Mucosa of stomach (tissue), 1 donor: ENCODE measurements at regions not wholly inside any gene's neighbourhood (a gene's known extent, or its start where the extent isn't known, plus 50 kb on each side); places are given as distances from the start of the nearest gene placed in this dataset.

Experiments
- H3K27me3 ChIP-seq: one replicate; pipeline ENCODE4 v1.7.0; 2013; ENCODE audit warnings: mild to moderate bottlenecking, low read length; ENCODE audit not compliant: control insufficient read depth, insufficient read depth
- H3K36me3 ChIP-seq: one replicate; pipeline ENCODE4 v1.7.0; 2013; ENCODE audit warnings: low read length; ENCODE audit not compliant: control insufficient read depth, insufficient read depth
- H3K4me1 ChIP-seq: one replicate; pipeline ENCODE4 v1.7.0; 2013; ENCODE audit warnings: mild to moderate bottlenecking, low read length; ENCODE audit not compliant: control insufficient read depth, insufficient read depth
- H3K4me3 ChIP-seq: one replicate; pipeline ENCODE4 v1.7.0; 2013; ENCODE audit warnings: low read length
- H3K9ac ChIP-seq: one replicate; pipeline ENCODE4 v1.7.0; 2013; ENCODE audit warnings: mild to moderate bottlenecking, low read length, moderate library complexity
- H3K9me3 ChIP-seq: one replicate; pipeline ENCODE4 v1.7.0; 2013; ENCODE audit warnings: mild to moderate bottlenecking, low read length, moderate library complexity; ENCODE audit not compliant: control insufficient read depth
- donor health status: Pancreatic carcinoma.

DNA sequence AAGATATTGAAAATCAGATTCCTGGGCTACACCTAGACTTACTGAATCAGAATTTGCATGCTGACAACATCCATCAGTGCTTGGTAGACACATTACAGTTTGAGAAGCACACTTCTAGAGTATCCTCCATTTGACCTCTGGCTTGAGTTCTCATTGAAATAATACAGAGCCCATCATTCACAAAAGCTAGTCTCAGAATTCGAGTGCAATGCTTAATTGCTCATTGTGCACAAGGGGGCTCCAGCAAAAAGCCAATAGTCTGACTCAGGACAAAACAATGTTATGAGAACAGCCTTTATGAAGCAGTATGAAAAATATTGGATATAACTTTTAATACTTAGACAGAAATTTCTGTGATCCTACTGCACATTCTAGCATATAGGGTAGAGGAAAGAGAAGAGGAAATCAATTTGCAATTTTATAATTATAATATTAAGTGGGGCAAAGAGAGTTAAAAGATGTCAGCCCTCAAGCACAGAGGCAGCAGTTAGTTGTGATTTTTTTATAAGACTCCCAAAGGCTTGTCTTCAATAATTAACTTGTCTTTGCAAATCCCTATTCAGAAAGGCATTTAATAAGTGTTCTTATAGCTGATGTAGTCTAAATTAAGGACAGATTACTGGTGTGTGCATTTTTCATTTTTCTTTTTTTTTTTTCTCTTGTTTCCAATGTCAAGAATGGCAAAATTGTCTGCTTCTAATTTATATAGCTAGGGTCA lies 105.8 kb upstream of the ANK3 start:
- Histone ChIP-seq H3K4me3 (no peak overlapping the region), H3K36me3 (no peaks in the 10 kb centered on the region), H3K27me3 (no peaks in the 10 kb centered on the region), H3K9ac (no peak overlapping the region), H3K9me3 (no peaks in the 10 kb centered on the region), H3K4me1 (no peaks in the 10 kb centered on the region)

DNA sequence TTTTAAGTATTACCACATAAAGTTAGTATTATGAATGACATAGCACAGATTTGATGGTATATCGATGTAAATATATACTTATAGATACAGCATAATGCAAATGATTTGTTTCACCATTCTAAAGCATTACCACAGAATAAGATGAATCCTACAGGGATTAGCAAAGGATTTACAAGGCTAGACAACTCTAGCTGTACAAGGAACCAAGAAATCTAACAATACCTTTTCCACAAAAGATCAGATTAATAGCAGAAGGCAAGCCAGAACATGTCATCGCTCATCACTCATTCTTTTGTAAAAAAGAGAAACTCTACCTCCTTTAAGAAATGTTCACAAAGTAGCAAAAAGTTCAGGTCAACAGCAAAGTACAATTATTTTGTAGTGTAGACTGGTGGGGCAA lies 105.1 kb upstream of the ANK3 start:
- Histone ChIP-seq H3K4me1 (no peaks in the 10 kb centered on the region), H3K4me3 (no peak overlapping the region), H3K9ac (no peak overlapping the region), H3K27me3 (no peaks in the 10 kb centered on the region), H3K9me3 (no peaks in the 10 kb centered on the region), H3K36me3 (no peaks in the 10 kb centered on the region)

DNA sequence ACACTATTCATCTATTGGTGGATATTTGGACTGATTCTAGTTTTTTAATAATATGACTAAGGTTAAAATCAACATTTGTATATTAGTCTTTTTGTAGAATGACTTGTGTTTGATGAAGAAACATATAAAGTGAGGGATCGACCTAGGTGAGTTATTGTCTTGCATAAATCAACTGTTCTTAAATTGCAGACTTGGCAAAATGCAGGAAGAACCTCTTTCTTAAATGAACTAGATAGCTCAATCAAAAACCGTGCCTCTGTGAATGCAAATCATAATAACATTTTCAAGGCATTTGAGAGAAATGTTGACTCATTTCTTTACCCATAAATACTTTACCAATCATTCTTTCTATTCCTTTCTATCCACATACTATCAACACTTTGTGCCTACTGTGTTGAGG lies 101.5 kb upstream of the ANK3 start:
- no peak overlapping the region for H3K9ac ChIP-seq
- H3K4me1 ChIP-seq = no peaks in the 10 kb centered on the region
- no peaks in the 10 kb centered on the region for H3K27me3 ChIP-seq
- no peaks in the 10 kb centered on the region for H3K36me3 ChIP-seq
- H3K9me3 ChIP-seq = no peaks in the 10 kb centered on the region
- H3K4me3 ChIP-seq = no peak overlapping the region

DNA sequence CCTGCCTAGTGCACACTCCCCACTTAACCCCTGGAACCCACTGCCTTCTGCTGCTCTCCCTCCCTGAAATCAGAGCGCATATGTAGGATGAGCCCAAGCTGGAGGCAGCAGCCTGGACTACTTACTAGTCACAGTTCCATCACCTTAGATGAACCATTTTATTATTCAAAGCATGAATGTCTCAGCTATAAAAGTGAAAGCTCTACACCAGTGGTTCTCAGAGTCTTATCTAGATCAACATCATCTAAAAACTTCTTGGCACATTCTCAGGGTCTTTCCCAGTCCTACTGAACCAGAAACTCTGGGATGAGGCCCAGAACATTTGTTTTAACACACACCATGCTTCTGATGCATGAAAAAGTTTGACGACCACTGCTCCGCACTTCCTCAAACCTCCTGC lies 100.3 kb upstream of the ANK3 start:
- no peaks in the 10 kb centered on the region for H3K4me1 ChIP-seq
- H3K9me3 ChIP-seq = no peaks in the 10 kb centered on the region
- H3K4me3 ChIP-seq = no peak overlapping the region
- no peaks in the 10 kb centered on the region for H3K36me3 ChIP-seq
- H3K27me3 ChIP-seq = no peaks in the 10 kb centered on the region
- H3K9ac ChIP-seq = no peak overlapping the region

DNA sequence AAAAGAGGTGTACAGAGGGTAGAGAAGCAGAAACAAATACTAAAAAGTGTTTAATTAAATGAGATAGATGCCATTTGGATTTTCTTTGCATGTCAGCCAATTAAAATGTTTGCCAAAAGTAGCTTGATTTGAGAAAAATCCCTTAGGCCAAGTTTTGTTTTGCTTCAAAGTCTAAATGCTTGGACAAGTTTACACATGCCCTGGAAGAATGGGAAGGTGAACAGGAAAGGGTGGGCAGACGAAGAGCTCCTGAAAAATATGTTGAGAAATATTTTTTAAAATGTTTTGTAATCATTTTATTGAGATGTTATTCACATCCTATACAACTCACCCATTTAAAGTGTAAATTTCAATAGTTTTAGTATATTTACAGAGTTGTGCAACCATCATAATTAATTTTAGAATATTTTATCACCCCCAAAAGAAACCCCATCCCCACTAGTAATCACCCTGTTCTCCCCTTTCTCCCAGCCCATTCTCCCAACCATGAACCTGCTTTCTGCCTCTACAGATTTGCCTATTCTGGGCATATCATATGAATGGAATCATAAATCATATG lies 98.5 kb upstream of the ANK3 start:
- Histone ChIP-seq H3K9ac (no peak overlapping the region), H3K36me3 (no peaks in the 10 kb centered on the region), H3K27me3 (no peaks in the 10 kb centered on the region), H3K4me1 (no peaks in the 10 kb centered on the region), H3K9me3 (no peaks in the 10 kb centered on the region), H3K4me3 (no peak overlapping the region)

DNA sequence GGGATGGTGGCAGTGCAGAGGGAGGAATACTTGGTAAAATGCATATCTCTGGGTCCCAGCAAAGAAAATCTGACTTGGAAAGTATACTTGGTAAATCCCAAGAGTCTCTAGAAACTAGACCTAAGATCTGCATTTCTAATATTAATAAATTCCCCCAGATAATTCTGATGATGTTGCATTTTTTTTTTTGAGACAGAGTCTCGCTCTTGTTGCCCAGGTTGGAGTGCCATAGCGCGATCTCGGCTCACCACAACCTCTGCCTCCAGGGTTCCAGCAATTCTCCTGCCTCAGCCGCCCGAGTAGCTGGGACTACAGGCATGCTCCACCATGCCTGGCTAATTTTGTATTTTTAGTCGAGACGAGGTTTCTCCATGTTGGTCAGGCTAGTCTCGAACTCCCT lies 97.9 kb upstream of the ANK3 start:
- H3K4me1 ChIP-seq = no peaks in the 10 kb centered on the region
- no peaks in the 10 kb centered on the region for H3K36me3 ChIP-seq
- H3K9ac ChIP-seq = no peak overlapping the region
- H3K27me3 ChIP-seq = no peaks in the 10 kb centered on the region
- no peak overlapping the region for H3K4me3 ChIP-seq
- no peaks in the 10 kb centered on the region for H3K9me3 ChIP-seq

DNA sequence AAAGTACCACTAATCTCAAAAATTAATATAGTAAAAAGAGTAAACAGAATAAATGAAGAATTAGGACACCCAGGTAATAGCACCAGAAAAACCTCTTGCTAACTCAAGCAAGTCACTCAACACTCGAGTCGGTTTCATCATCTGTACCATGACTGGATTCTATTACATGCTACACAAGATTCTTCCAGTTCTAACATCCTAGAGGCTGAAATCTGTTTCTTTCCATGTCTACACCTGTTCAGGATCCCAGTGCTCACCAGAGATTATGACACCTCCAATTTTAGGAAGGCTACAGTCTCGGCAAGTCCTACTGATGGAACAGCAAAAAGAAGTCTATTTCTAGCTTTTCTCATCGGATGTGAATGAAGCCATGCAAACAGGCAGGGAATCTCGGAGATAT lies 95.3 kb upstream of the ANK3 start:
- Histone ChIP-seq H3K9me3 (no peaks in the 10 kb centered on the region), H3K4me1 (no peaks in the 10 kb centered on the region), H3K4me3 (no peak overlapping the region)

DNA sequence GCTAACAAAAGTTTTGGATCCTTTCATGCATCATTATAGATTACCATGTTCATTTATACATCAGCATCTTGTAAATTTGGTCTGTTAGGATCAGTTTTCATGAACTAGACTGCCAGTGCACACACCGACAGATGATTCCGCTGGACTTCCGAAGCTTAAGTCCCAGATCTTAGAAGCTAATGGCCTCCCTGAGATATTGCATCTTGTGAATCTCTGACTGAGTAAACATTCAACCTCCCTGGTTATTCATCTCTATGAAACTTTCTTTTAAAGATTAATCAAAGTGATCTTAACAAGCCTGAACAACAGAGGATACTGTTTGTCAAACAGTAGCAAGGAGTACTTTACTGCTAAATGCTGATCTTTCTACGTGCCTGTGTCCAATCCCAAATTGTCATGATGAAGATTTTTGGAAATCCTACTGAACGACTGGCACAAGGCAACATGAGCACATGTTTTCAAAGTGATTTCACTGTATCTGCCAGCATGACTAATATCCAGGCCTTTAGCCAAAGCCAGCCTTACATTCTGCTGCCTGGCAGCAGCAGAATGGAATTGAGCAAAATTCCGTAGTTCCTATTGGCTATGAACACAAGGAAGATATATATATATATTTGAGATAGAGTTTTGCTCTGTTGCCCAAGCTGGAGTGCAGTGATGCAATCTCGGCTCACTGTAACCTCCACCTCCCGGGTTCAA lies 91.3 kb upstream of the ANK3 start:
- Histone ChIP-seq H3K27me3 (no peaks in the 10 kb centered on the region), H3K9me3 (no peaks in the 10 kb centered on the region), H3K4me3 (no peak overlapping the region), H3K9ac (no peak overlapping the region), H3K36me3 (no peaks in the 10 kb centered on the region), H3K4me1 (no peaks in the 10 kb centered on the region)

More for the DNA sequence above, 95.3 kb upstream of the ANK3 start:
- Histone ChIP-seq H3K27me3 (no peaks in the 10 kb centered on the region), H3K36me3 (no peaks in the 10 kb centered on the region), H3K9ac (no peak overlapping the region)

DNA sequence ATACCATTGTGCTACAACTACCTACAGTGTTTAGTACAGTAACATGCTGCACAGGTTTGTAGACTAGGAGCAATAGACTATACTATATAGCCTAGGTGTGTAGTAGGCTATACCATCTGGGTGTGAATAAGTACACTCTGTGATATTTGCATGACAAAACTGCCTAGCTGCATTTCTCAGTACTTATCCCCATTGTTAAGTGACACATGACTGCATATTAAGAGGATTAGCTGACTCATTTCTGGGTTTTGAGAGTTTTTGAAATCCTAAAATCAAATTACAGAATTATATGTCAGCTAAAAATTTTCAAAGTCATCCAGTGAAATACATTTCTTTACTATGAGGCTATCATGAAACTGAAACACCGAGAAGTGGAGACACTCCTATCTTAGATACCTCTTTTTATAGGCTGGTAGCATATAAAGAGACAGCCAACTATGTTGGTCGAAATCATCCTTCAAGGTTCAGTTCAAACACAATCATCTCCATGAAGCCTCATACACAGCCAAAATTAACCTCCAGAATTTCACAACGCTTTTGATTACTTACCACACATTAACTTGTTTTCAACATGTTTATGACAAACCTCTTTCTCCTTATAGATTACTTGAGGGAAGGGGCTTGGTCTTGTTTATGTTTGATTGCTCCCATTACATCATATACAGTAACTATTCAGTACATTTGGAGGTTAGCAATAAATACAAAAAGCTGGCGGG lies 89.8 kb upstream of the ANK3 start:
- no peak overlapping the region for H3K9ac ChIP-seq

DNA sequence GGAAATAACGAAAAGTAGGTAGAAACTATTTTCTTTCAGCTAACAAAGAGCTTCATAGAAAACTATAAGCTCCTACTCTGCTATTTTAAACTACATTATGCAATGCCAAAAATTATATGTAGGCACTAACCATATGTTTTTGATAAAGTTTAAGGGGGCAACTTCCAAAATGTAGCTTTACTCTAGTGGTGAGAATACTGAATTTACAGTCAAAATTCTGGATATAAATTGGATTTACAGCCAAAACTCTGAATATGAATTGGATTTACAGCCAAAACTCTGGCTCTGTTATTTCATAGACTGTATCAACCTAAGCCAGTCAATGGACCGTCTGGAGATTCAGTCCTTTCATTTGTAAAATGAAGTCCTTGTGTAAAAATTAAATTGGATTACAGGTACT lies 86.8 kb upstream of the ANK3 start:
- H3K27me3 ChIP-seq = no peaks in the 10 kb centered on the region
- no peaks in the 10 kb centered on the region for H3K9me3 ChIP-seq
- no peak overlapping the region for H3K4me3 ChIP-seq
- no peak overlapping the region for H3K9ac ChIP-seq
- H3K36me3 ChIP-seq = no peaks in the 10 kb centered on the region
- H3K4me1 ChIP-seq = no peaks in the 10 kb centered on the region

More for the DNA sequence above, 89.8 kb upstream of the ANK3 start:
- Histone ChIP-seq H3K27me3 (no peaks in the 10 kb centered on the region), H3K9me3 (no peaks in the 10 kb centered on the region), H3K36me3 (no peaks in the 10 kb centered on the region), H3K4me3 (no peak overlapping the region), H3K4me1 (no peaks in the 10 kb centered on the region)

DNA sequence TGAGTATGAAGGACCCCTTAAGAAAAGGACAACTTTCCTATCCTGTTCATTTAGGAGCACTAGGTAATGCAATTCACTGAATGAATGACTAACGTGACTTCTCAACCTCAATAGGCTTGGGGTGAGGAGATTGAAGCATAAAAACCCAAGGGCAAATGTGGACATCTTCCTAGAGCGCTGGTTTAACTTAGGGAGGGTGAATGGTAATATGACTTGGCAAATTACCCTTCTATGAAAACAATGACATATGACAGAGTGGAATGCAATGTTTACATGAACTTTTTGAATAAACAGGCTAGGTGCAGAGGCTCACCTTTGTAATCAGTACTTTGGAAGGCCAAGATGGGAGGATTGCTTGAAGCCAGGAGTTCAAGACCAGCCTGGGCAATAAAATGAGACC lies 83.9 kb upstream of the ANK3 start:
- H3K36me3 ChIP-seq = no peaks in the 10 kb centered on the region
- no peaks in the 10 kb centered on the region for H3K27me3 ChIP-seq
- H3K9ac ChIP-seq = no peak overlapping the region
- no peak overlapping the region for H3K4me3 ChIP-seq
- H3K4me1 ChIP-seq = no peaks in the 10 kb centered on the region
- no peaks in the 10 kb centered on the region for H3K9me3 ChIP-seq

DNA sequence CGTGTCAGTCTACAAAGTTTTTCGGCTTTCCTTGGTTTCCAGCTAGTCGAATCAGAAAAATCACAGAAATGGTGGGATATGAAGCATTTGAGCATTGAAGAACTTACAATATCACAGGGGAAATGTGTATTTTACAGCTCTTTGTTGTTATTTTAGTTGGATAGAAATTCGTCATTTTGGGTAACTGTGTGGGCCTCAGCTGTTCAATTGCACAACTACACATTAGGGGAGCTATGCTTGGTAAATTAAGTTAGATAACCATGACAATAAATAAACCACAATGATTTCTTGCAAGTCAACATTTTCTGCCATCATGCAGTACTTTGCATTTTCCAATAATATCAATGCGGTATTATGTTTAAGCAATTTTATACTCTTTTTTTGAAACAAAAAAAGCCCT lies 80.4 kb upstream of the ANK3 start:
- no peak overlapping the region for H3K4me3 ChIP-seq
- H3K4me1 ChIP-seq = no peaks in the 10 kb centered on the region
- no peaks in the 10 kb centered on the region for H3K36me3 ChIP-seq
- H3K27me3 ChIP-seq = no peaks in the 10 kb centered on the region
- no peaks in the 10 kb centered on the region for H3K9me3 ChIP-seq
- H3K9ac ChIP-seq = no peak overlapping the region
